IMR-90 (cell line): ENCODE measurements at regions not wholly inside any gene's neighbourhood (a gene's known extent, or its start where the extent isn't known, plus 50 kb on each side); places are given as distances from the start of the nearest gene placed in this dataset.
"Not testable (repeated sequence)": the region's sequence is repeated elsewhere in the genome, so short reads cannot be mapped to it uniquely, and the experiment has no call there.

ENCODE experiments used
- ATAC-seq: fragments of 200-7000 bp; cut with Tn5 transposase; 2 replicates; pipeline ENCODE4 v1.9.1; 2020; ENCODE audit warnings: low read depth, mild to moderate bottlenecking, moderate library complexity
- BruUV-seq: library from RNA; stranded (reverse); fragments of 400-500 nt; replicated peaks from 2 replicates; lab custom pipeline; 2021; lab: Mats Ljungman, UMichigan
- CTCF ChIA-PET: fragments of 300-600 bp; formaldehyde crosslinking; extraction: SDS; loops from one replicate; lab custom pipeline; 2021; ENCODE audit warnings: antibody characterized with exemption; lab: Yijun Ruan, JAX
- POLR2A ChIA-PET: fragments of 300-600 bp; sonication (Branson Sonifier 250); formaldehyde crosslinking; loops from one replicate; lab custom pipeline; 2022; ENCODE audit warnings: antibody characterized with exemption; ENCODE audit not compliant: unreplicated experiment; lab: Charles Lee
- DNase-seq: peaks from one replicate; pipeline ENCODE4 v3.0.0; 2013
- H2AFZ ChIP-seq: replicated peaks from 2 replicates; pipeline ENCODE3; 2013; ENCODE audit warnings: low read length, mild to moderate bottlenecking; ENCODE audit not compliant: poor library complexity
- H2AK5ac ChIP-seq: 2 replicates; pipeline ENCODE4 v1.6.1; 2013; ENCODE audit warnings: low read depth, low read length, inconsistent platforms
- H2AK9ac ChIP-seq: replicated peaks from 2 replicates; pipeline ENCODE3; 2013; ENCODE audit warnings: mild to moderate bottlenecking, low read depth, low read length, moderate library complexity; ENCODE audit not compliant: poor library complexity
- H2BK120ac ChIP-seq: 2 replicates; pipeline ENCODE4 v1.6.1; 2013; ENCODE audit warnings: low read depth, low read length, inconsistent platforms
- H2BK15ac ChIP-seq: 3 replicates; pipeline ENCODE4 v1.6.1; 2013; ENCODE audit warnings: low read depth, low read length, inconsistent platforms
- H2BK20ac ChIP-seq: 2 replicates; pipeline ENCODE4 v1.6.1; 2013; ENCODE audit warnings: low read depth, mild to moderate bottlenecking, inconsistent platforms, low read length, moderate library complexity
- H2BK5ac ChIP-seq: 2 replicates; pipeline ENCODE4 v1.6.1; 2013; ENCODE audit warnings: mild to moderate bottlenecking, low read depth, low read length, inconsistent platforms; ENCODE audit not compliant: poor library complexity, severe bottlenecking
- H3K14ac ChIP-seq: replicated peaks from 2 replicates; pipeline ENCODE4 v1.6.1; 2013; ENCODE audit warnings: low read depth, low read length, inconsistent platforms
- H3K18ac ChIP-seq: 2 replicates; pipeline ENCODE4 v1.6.1; 2013; ENCODE audit warnings: low read depth, low read length, control low read depth
- H3K23ac ChIP-seq: 2 replicates; pipeline ENCODE4 v1.6.1; 2013; ENCODE audit warnings: low read depth, low read length, inconsistent platforms
- H3K27ac ChIP-seq: 2 replicates; pipeline ENCODE4 v1.5.1; 2013; ENCODE audit warnings: mild to moderate bottlenecking, control low read depth, low read length; ENCODE audit not compliant: insufficient read depth
- H3K27me3 ChIP-seq: 2 replicates; pipeline ENCODE4 v1.6.1; 2013; ENCODE audit warnings: low read length; ENCODE audit not compliant: control insufficient read depth, insufficient read depth
- H3K36me3 ChIP-seq: 2 replicates; pipeline ENCODE4 v1.6.1; 2013; ENCODE audit warnings: low read length, mixed read lengths; ENCODE audit not compliant: control insufficient read depth, insufficient read depth
- H3K4ac ChIP-seq: 2 replicates; pipeline ENCODE4 v1.6.1; 2013; ENCODE audit warnings: low read depth, low read length, inconsistent platforms
- H3K4me1 ChIP-seq: 2 replicates; pipeline ENCODE4 v1.6.1; 2013; ENCODE audit warnings: low read length, mixed read lengths; ENCODE audit not compliant: control insufficient read depth, insufficient read depth
- H3K4me2 ChIP-seq: 2 replicates; pipeline ENCODE4 v1.6.1; 2013; ENCODE audit warnings: low read depth, mild to moderate bottlenecking, control low read depth, low read length, moderate library complexity
- H3K4me3 ChIP-seq: 2 replicates; pipeline ENCODE4 v1.5.1; 2013; ENCODE audit warnings: low read depth, mild to moderate bottlenecking, control low read depth, low read length, moderate library complexity; ENCODE audit not compliant: insufficient read depth
- H3K56ac ChIP-seq: 2 replicates; pipeline ENCODE4 v1.6.1; 2013; ENCODE audit warnings: low read length, inconsistent platforms; ENCODE audit not compliant: insufficient read depth; ENCODE audit errors: extremely low read depth
- H3K79me1 ChIP-seq, 2 experiments: 2 replicates each; pipeline ENCODE4 v1.6.1; 2013; ENCODE audit warnings: low read length in 2 of 2, inconsistent platforms in 1 of 2, low read depth in 1 of 2
- H3K9ac ChIP-seq: 2 replicates; pipeline ENCODE4 v1.6.1; 2013; ENCODE audit warnings: low read depth, low read length, control low read depth
- H3K9me1 ChIP-seq: 2 replicates; pipeline ENCODE4 v1.6.1; 2013; ENCODE audit warnings: low read length, inconsistent platforms; ENCODE audit not compliant: insufficient read depth
- H3K9me3 ChIP-seq: 2 replicates; pipeline ENCODE4 v1.6.1; 2013; ENCODE audit warnings: low read length; ENCODE audit not compliant: control insufficient read depth, insufficient read depth
- H4K20me1 ChIP-seq: 2 replicates; pipeline ENCODE4 v1.6.1; 2013; ENCODE audit warnings: low read length, inconsistent platforms; ENCODE audit not compliant: insufficient read depth
- H4K5ac ChIP-seq: 2 replicates; pipeline ENCODE4 v1.6.1; 2013; ENCODE audit warnings: mild to moderate bottlenecking, low read depth, low read length, control low read depth
- H4K8ac ChIP-seq, 2 experiments: 2 replicates each; pipeline ENCODE4 v1.6.1; 2013; ENCODE audit warnings: low read depth in 2 of 2, low read length in 2 of 2, control low read depth in 1 of 2, inconsistent platforms in 1 of 2
- H4K91ac ChIP-seq: 2 replicates; pipeline ENCODE4 v1.6.1; 2013; ENCODE audit warnings: low read depth, low read length, inconsistent platforms; ENCODE audit not compliant: insufficient read depth
- WGBS, 2 experiments: methylation state at CpG; one replicate each; pipeline versions ENCODE4 v1.1.5 to v1.1.7; 2013; ENCODE audit warnings: missing lambda C conversion rate in 2 of 2; ENCODE audit not compliant: insufficient read length in 1 of 2; ENCODE audit errors: extremely low coverage in 2 of 2; 5-methylcytosine and 5-hydroxymethylcytosine counted together
- dilution Hi-C: fragments of 300-500 bp; cut with HindIII; formaldehyde crosslinking; loops from one replicate; pipeline ENCODE4 v1.14.3; 2018; ENCODE audit warnings: low sequenced_read_pairs; ENCODE audit not compliant: unreplicated experiment
- in situ Hi-C: fragments of 300-500 bp; cut with MboI; formaldehyde crosslinking; loops from 3 replicates; pipeline ENCODE4 v1.14.3; 2019; ENCODE audit warnings: low sequenced_read_pairs, inconsistent platforms, mixed read lengths
- intact Hi-C: fragments of 100-400 bp; cut with micrococcal nuclease; formaldehyde crosslinking; loops from 2 replicates; pipeline ENCODE4 v1.10.0; 2022

DNA sequence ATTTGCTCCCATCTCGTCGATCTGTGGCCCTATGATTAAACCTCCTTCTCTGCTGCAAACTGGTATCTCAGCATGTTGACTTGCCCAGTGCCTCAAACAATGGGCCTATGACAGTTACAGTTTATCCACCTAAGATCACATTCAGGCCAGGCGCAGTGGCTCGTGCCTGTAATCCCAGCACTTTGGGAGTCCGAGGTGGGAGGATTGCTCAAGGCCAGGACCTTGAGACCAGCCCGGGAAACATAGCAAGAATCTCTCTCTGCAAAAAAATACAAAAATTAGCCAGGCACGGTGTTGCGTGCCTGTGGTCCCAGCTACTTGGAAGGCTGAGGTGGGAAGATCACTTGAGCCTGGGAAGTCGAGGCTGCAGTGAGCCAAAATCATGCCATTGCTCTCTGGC is 79.8 kb upstream of the ADGRL1 start:
- H3K9me3 ChIP-seq, H4K8ac ChIP-seq, H4K5ac ChIP-seq, H3K4ac ChIP-seq, H2BK20ac ChIP-seq, H2BK120ac ChIP-seq, H3K23ac ChIP-seq, H3K9me1 ChIP-seq, H3K36me3 ChIP-seq, H3K56ac ChIP-seq, H2AK5ac ChIP-seq, H3K4me3 ChIP-seq, DNase-seq, CTCF ChIA-PET, H3K14ac ChIP-seq, H3K79me1 ChIP-seq, BruUV-seq, H4K20me1 ChIP-seq, H3K9ac ChIP-seq, H3K27ac ChIP-seq, dilution Hi-C loops, in situ Hi-C loops, POLR2A ChIA-PET, H3K27me3 ChIP-seq, H2AFZ ChIP-seq, H2AK9ac ChIP-seq, ATAC-seq, H2BK5ac ChIP-seq, H3K4me1 ChIP-seq, H3K4me2 ChIP-seq, H4K91ac ChIP-seq, H2BK15ac ChIP-seq, H3K18ac ChIP-seq: not testable (repeated sequence)
- 86% methylated on average over 3 of the region's 9 CpGs; no CpG with 5 or more reads in 1 of the 2 experiments for WGBS, 2 experiments
- intact Hi-C loops = loop anchor here (10.0 kb wide), 1 partner anchor 61 kb away; no protein-coding TSS in a partner anchor
